Breast epithelium (tissue), 3 donors: ENCODE measurements at regions not wholly inside any gene's neighbourhood (a gene's known extent, or its start where the extent isn't known, plus 50 kb on each side); places are given as distances from the start of the nearest gene placed in this dataset.

Experiments
- CTCF ChIP-seq, 3 donors: fragments of 450-650 bp; IDR thresholded peaks; one replicate each; pipeline ENCODE4 v1.5.1; 2016 to 2017; ENCODE audit warnings: antibody characterized with exemption in 3 of 3, mild to moderate bottlenecking in 3 of 3, moderate library complexity in 3 of 3
- POLR2A ChIP-seq: fragments of 450-650 bp; IDR thresholded peaks from one replicate; pipeline ENCODE4 v1.6.1; 2016; ENCODE audit warnings: antibody characterized with exemption, mild to moderate bottlenecking, moderate library complexity
- POLR2AphosphoS5 ChIP-seq, 3 donors: sonication (generic); formaldehyde crosslinking; IDR thresholded peaks; one replicate each; pipeline ENCODE4 v1.6.1; 2017; ENCODE audit warnings: antibody characterized with exemption in 3 of 3

- TF ChIP-seq POLR2AphosphoS5 (IDR thresholded peaks at IDR 0.05) (no peak), CTCF (IDR thresholded peaks at IDR 0.05) (no peak), POLR2A (no peak)
These were observed 212.2 kb downstream of the SIPA1L2 start for GRCh38 chr1:232417636-232418248.
